ENCODE measurements at regions not wholly inside any gene's neighbourhood (a gene's known extent, or its start where the extent isn't known, plus 50 kb on each side); places are given as distances from the start of the nearest gene placed in this dataset.

DNA sequence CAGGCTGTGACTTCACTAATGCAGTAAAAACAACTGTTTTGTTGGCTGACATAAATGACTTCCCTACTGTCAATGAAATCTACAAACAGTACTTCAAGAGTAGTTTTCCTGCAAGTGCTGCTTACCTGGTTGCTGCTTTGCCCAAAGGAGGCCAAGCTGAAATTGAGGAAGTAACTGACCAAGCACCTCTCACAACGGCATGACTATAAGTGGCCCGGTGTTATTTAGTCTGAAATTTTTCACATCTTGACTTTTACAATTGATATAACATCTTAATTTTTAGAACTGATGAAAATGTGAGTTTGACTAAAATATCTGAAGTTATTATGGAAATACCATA is 274.9 kb upstream of the NR5A2 start:
- DNase-seq (ENCODE audit: low read depth, low spot score) = no peak
- CTCF ChIA-PET = no interaction called here
- POLR2A ChIA-PET = no interaction called here
- TF ChIP-seq, protein P1, sequence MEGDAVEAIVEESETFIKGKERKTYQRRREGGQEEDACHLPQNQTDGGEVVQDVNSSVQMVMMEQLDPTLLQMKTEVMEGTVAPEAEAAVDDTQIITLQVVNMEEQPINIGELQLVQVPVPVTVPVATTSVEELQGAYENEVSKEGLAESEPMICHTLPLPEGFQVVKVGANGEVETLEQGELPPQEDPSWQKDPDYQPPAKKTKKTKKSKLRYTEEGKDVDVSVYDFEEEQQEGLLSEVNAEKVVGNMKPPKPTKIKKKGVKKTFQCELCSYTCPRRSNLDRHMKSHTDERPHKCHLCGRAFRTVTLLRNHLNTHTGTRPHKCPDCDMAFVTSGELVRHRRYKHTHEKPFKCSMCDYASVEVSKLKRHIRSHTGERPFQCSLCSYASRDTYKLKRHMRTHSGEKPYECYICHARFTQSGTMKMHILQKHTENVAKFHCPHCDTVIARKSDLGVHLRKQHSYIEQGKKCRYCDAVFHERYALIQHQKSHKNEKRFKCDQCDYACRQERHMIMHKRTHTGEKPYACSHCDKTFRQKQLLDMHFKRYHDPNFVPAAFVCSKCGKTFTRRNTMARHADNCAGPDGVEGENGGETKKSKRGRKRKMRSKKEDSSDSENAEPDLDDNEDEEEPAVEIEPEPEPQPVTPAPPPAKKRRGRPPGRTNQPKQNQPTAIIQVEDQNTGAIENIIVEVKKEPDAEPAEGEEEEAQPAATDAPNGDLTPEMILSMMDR (IDR thresholded peaks at IDR 0.05; ENCODE audit: insufficient read depth, low read length, missing control alignments) = no peak
- H3K4me3 ChIP-seq (ENCODE audit: low read depth, low read length) = no peak overlapping the region

DNA sequence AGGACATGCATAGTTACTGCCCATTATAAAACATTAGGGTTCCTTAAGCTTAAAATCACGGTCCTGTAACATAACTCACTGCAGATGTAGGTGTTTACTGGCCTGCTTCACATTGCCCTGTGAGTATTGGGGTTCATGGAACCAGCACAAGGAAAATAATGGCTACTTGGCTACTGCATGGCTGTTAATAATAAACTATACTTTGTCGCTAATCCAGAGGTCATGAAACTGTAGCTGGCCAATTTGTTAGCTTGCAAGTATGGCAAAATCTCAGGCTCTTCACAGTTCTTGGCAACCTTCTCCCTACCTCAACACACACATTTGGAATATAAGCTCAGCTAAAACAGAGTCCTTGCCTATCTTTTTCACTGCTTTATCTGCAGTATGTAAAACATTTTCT is 274.0 kb upstream of the NR5A2 start:
- ChIA-PET POLR2A (no interaction called here), CTCF (no interaction called here)
- no peak for DNase-seq (ENCODE audit: low read depth, low spot score)
- no peak overlapping the region for H3K4me3 ChIP-seq (ENCODE audit: low read depth, low read length)
- TF ChIP-seq, protein P1 (IDR thresholded peaks at IDR 0.05; ENCODE audit: insufficient read depth, low read length, missing control alignments) = no peak

DNA sequence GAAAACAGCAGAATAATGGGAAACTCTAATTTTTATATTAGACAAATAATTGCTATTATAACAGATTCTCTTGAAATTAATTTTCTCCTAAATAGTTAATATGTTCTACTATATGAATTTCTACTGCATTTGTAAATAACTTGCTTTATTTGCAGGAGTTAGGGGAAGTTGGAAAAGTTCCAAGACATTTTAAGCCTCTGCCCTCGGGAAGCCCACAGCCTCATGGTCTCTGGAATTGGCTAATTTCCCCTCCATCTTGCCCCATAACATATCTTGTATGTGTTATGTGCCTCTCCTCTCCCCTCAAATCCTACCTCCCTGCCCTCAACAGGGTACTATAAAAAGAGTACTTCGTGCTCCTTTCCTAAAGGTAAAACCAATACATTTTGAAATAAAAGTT is 271.4 kb upstream of the NR5A2 start:
- TF ChIP-seq, protein P1 (IDR thresholded peaks at IDR 0.05; ENCODE audit: insufficient read depth, low read length, missing control alignments) = no peak
- CTCF ChIA-PET = no interaction called here
- H3K4me3 ChIP-seq (ENCODE audit: low read depth, low read length) = no peak overlapping the region
- POLR2A ChIA-PET = no interaction called here
- no peak for DNase-seq (ENCODE audit: low read depth, low spot score)

DNA sequence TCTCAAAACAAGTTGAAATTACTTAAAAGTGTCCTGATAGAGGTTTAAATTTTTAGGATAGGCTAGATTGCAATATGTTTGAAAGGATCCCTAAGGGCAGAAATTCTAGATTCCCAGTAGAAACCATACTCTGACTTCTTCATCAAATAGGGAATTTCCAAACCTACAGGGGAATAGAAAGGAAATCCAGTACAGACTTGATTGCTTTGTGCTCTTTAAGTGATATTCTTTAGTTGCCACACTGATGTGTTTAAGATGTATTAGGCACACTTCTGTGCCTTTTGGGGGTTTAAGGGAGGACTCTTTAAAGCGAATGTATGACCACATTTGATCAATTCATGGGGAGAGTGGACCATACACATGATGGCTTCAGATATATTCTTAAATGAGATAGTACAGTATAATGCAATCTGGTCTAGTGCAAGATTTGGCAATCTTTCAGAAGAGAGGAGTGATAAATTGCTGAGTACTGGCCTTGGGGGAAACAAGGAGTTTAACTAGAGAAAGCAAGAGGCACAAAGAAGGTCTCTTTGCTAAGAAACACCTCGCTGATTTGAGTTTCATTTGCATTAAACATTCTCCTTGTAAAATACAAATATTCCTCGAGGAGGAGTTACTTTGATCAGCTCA is 268.8 kb upstream of the NR5A2 start:
- no peak overlapping the region for H3K4me3 ChIP-seq (ENCODE audit: low read depth, low read length)
- CTCF ChIA-PET = interaction anchor here (1.5 kb wide), 1 partner anchor 10 kb away, joined by 3 read pairs; no protein-coding TSS in a partner anchor
- POLR2A ChIA-PET = no interaction called here
- TF ChIP-seq, protein P1 (IDR thresholded peaks at IDR 0.05; ENCODE audit: insufficient read depth, low read length, missing control alignments) = no peak
- no peak for DNase-seq (ENCODE audit: low read depth, low spot score)

DNA sequence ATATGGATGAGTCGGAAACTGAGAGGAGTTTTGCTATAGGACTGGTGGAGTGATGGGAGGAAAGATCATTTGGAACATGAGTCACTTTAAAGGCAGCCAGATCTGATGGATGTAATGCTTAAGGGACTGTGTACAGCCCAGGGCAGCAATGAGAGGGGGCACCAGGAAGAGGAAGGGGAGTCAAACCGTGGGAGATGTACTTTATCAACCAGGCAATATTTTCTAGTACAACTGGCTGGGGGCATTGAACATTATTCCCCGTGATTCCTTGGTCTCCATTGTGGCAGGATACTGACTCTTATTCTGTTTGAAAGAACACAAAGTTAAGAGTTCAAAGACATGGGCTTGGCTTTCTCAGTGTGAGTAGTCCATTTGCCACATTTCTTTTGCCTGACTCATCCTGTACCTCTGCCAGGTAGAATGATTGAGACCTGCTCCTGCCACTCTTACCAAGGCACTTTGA is 268.2 kb upstream of the NR5A2 start:
- TF ChIP-seq, protein P1 (IDR thresholded peaks at IDR 0.05; ENCODE audit: insufficient read depth, low read length, missing control alignments) = no peak
- no peak overlapping the region for H3K4me3 ChIP-seq (ENCODE audit: low read depth, low read length)
- POLR2A ChIA-PET = no interaction called here
- CTCF ChIA-PET = no interaction called here
- no peak for DNase-seq (ENCODE audit: low read depth, low spot score)

DNA sequence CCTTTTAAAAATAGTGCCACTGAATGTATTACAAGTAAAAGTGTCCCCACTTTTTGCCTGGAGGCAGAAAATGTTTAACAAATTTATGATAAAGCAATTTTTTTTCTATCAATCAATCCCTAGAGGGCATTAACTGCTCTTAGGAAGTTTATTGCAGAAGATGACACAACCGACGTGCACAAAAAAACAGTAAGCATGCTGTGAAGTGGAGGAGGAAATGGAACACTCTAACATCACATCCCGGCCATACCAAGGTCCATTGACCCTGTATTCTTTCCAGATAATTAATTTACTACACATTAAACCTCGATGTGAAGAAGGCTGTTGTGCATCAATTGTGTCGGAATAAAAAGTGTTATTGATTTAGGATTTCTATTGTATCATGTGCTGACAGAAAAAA is 264.9 kb upstream of the NR5A2 start:
- TF ChIP-seq, protein P1 (IDR thresholded peaks at IDR 0.05; ENCODE audit: insufficient read depth, low read length, missing control alignments) = no peak
- DNase-seq (ENCODE audit: low read depth, low spot score) = no peak
- ChIA-PET CTCF (no interaction called here), POLR2A (no interaction called here)
- no peak overlapping the region for H3K4me3 ChIP-seq (ENCODE audit: low read depth, low read length)

All from AG04449 (cell line).